SH-SY5Y (cell line): ENCODE measurements at regions not wholly inside any gene's neighbourhood (a gene's known extent, or its start where the extent isn't known, plus 50 kb on each side); places are given as distances from the start of the nearest gene placed in this dataset.

Source experiments
- GATA2 ChIP-seq: IDR thresholded peaks from 2 replicates; pipeline ENCODE4 v1.6.1; 2011; ENCODE audit warnings: mild to moderate bottlenecking, low read depth, low read length
- GATA3 ChIP-seq: IDR thresholded peaks from 2 replicates; pipeline ENCODE4 v1.6.1; 2011; ENCODE audit warnings: low read depth, mild to moderate bottlenecking, low read length, moderate library complexity

- TF ChIP-seq GATA3 (no peak), GATA2 (no peak)
Observed at GRCh38 chr1:244248426-244248825, 197.3 kb downstream of the ZBTB18 start.
